Transverse colon (tissue), 4 donors: ENCODE measurements at regions not wholly inside any gene's neighbourhood (a gene's known extent, or its start where the extent isn't known, plus 50 kb on each side); places are given as distances from the start of the nearest gene placed in this dataset.

Experiments
- DNase-seq: peaks from one replicate; pipeline ENCODE4 v3.0.0-alpha.2; 2019
- H3K27ac ChIP-seq, 4 donors: fragments of 200-600 bp; sonication (generic); 2 replicates each; pipeline ENCODE4 v1.5.1; 2016 to 2018; ENCODE audit warnings: inconsistent platforms in 4 of 4
- H3K27me3 ChIP-seq: fragments of 200-600 bp; sonication (generic); 2 replicates; pipeline ENCODE4 v1.5.1; 2017; ENCODE audit warnings: inconsistent platforms
- H3K36me3 ChIP-seq, 4 donors: fragments of 200-600 bp; sonication (generic); 2 replicates each; pipeline ENCODE4 v1.5.1; 2017 to 2019; ENCODE audit warnings: inconsistent platforms in 4 of 4
- H3K4me1 ChIP-seq, 4 donors: fragments of 200-600 bp; sonication (generic); 2 replicates each; pipeline ENCODE4 v1.5.1; 2017 to 2020; ENCODE audit warnings: inconsistent platforms in 4 of 4
- H3K4me3 ChIP-seq, 4 donors: fragments of 200-600 bp; sonication (generic); 1 replicate in 1 of 4; 2 replicates in 3 of 4; pipeline versions ENCODE4 v1.5.1 to v1.6.1; 2017 to 2019; ENCODE audit warnings: inconsistent platforms in 4 of 4
- H3K9me3 ChIP-seq, 2 donors: fragments of 200-600 bp; sonication (generic); 2 replicates each; pipeline ENCODE4 v1.5.1; 2017 to 2019; ENCODE audit warnings: inconsistent platforms in 2 of 2
- CTCF ChIP-seq, 5 experiments: fragments of 200-600 bp in 3 of 5; fragments of 450-650 bp in 2 of 5; sonication (generic) in 3 of 5; IDR thresholded peaks; 1 replicate in 2 of 5; 2 replicates in 3 of 5; pipeline ENCODE4 v1.5.1; 2016 to 2017; ENCODE audit warnings: antibody characterized with exemption in 5 of 5, inconsistent platforms in 3 of 5, mild to moderate bottlenecking in 2 of 5, moderate library complexity in 1 of 5
- EP300 ChIP-seq: sonication (generic); formaldehyde crosslinking; IDR thresholded peaks from one replicate; pipeline ENCODE4 v1.6.1; 2017; ENCODE audit warnings: antibody characterized with exemption, low read depth
- POLR2A ChIP-seq: fragments of 450-650 bp; IDR thresholded peaks from one replicate; pipeline ENCODE4 v1.6.1; 2016; ENCODE audit warnings: antibody characterized with exemption, mild to moderate bottlenecking, moderate library complexity
- POLR2AphosphoS5 ChIP-seq, 3 donors: sonication (generic); formaldehyde crosslinking; IDR thresholded peaks; one replicate each; pipeline ENCODE4 v1.6.1; 2016; ENCODE audit warnings: antibody characterized with exemption in 3 of 3
- WGBS, 2 donors: methylation state at CpG; one replicate each; pipeline ENCODE4 v1.1.5; 2018; ENCODE audit warnings: low coverage in 1 of 2; 5-methylcytosine and 5-hydroxymethylcytosine counted together
- in situ Hi-C, 4 donors: fragments of 200-750 bp; cut with MboI; loops; one replicate each; pipeline versions ENCODE4 v1.15.0 to v1.15.1; 2017; ENCODE audit warnings: low sequenced_read_pairs in 3 of 4, low pct_ligation_motif_present in 1 of 4, low pct_unique_long_range_greater_than_20kb in 1 of 4
- intact Hi-C: fragments of 100-400 bp; cut with DNase I; formaldehyde crosslinking; loops from one replicate; pipeline ENCODE4 v1.15.1; 2023; ENCODE audit warnings: low total_unique reads

DNA sequence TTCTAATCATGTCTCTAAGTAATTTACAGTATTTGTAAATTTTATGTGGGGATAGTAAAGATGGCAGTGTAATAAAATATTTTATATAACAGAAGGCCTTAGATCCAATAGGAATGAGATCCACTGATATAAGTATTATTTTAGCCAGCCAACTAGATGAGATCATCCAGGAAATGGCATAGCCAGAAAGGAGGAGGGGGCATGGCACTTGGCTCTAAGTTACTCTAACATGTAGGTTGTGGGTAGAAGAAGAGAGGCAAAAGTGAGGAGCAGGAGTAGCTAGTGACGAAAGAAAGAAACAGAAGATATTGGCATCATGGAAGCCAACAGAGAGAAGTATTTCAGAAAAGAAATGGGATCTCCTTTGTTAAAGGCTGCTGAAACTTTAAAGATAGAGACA, 426.1 kb downstream of the PTPRC start:
- TF ChIP-seq POLR2A (no peak), EP300 (no peak), POLR2AphosphoS5 (IDR thresholded peaks at IDR 0.05) (no peak), CTCF (IDR thresholded peaks at IDR 0.05) (no peak)
- no peaks in the 10 kb centered on the region for H3K36me3 ChIP-seq
- H3K4me1 ChIP-seq, result no peaks in the 10 kb centered on the region
- DNase-seq, result no peak
- in situ Hi-C loops (no loop called here), intact Hi-C loops (no loop called here)
- no peak overlapping the region for H3K27ac ChIP-seq
- H3K27me3 ChIP-seq, result no peaks in the 10 kb centered on the region
- WGBS, 2 donors, result 100% methylated on average over 1 of the region's 1 CpG
- H3K4me3 ChIP-seq, result no peak overlapping the region
- H3K9me3 ChIP-seq, result no peaks in the 10 kb centered on the region

DNA sequence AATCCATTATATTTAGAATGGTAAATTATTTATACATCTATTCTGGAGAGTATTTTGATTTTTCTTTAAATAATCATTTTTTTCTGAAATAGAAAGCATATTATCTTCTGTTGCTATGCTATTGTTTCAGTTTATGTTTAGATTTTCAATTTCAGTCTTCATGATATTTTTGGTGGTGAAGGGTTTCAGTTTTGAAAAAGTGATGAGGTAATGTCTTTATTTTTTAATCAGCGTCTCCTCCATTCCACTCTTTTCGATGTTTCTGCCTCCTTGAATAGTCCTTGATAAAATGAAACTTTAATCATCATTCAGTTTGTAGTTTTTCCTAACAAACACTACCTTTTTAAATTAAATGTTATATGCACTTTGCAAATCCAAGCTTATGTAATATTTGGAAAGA, 428.6 kb downstream of the PTPRC start:
- TF ChIP-seq POLR2AphosphoS5 (IDR thresholded peaks at IDR 0.05), result no peak
- no peak for TF ChIP-seq CTCF (IDR thresholded peaks at IDR 0.05)
- WGBS, 2 donors, result 70 to 100% methylated on average over 2 of the region's 2 CpGs
- Histone ChIP-seq H3K4me1 (no peaks in the 10 kb centered on the region), H3K9me3 (no peaks in the 10 kb centered on the region), H3K4me3 (no peak overlapping the region), H3K36me3 (no peaks in the 10 kb centered on the region), H3K27me3 (no peaks in the 10 kb centered on the region), H3K27ac (no peak overlapping the region)
- intact Hi-C loops, result no loop called here
- in situ Hi-C loops, result no loop called here
- DNase-seq, result no peak

GRCh38 chr1:199071080-199071479, 432.2 kb downstream of the PTPRC start:
- DNase-seq, result no peak
- no peaks in the 10 kb centered on the region for H3K36me3 ChIP-seq
- intact Hi-C loops (no loop called here), in situ Hi-C loops (no loop called here)
- H3K27me3 ChIP-seq, result no peaks in the 10 kb centered on the region
- WGBS, 2 donors, result 97 to 100% methylated on average over 2 of the region's 2 CpGs
- H3K9me3 ChIP-seq, result no peaks in the 10 kb centered on the region
- no peak overlapping the region for H3K27ac ChIP-seq
- no peak for TF ChIP-seq CTCF (IDR thresholded peaks at IDR 0.05)
- TF ChIP-seq POLR2AphosphoS5 (IDR thresholded peaks at IDR 0.05), result no peak
- TF ChIP-seq EP300, result no peak
- no peak for TF ChIP-seq POLR2A
- no peaks in the 10 kb centered on the region for H3K4me1 ChIP-seq
- no peak overlapping the region for H3K4me3 ChIP-seq

- Histone ChIP-seq H3K27ac (no peak overlapping the region), H3K36me3 (no peaks in the 10 kb centered on the region), H3K9me3 (no peaks in the 10 kb centered on the region), H3K4me1 (no peaks in the 10 kb centered on the region), H3K4me3 (no peak overlapping the region), H3K27me3 (no peaks in the 10 kb centered on the region)
- in situ Hi-C loops (no loop called here), intact Hi-C loops (no loop called here)
- TF ChIP-seq CTCF (IDR thresholded peaks at IDR 0.05), result no peak
- TF ChIP-seq POLR2AphosphoS5 (IDR thresholded peaks at IDR 0.05), result no peak
- no peak for TF ChIP-seq POLR2A
- no peak for DNase-seq
- WGBS, 2 donors, result 63 to 64% methylated on average over 1 of the region's 1 CpG
These were observed 434.3 kb downstream of the PTPRC start for GRCh38 chr1:199073166-199073565.
